Transverse colon (tissue), 4 donors: ENCODE measurements at regions not wholly inside any gene's neighbourhood (a gene's known extent, or its start where the extent isn't known, plus 50 kb on each side); places are given as distances from the start of the nearest gene placed in this dataset.

Source experiments
- CTCF ChIP-seq, 5 experiments: fragments of 200-600 bp in 3 of 5; fragments of 450-650 bp in 2 of 5; sonication (generic) in 3 of 5; IDR thresholded peaks; 1 replicate in 2 of 5; 2 replicates in 3 of 5; pipeline ENCODE4 v1.5.1; 2016 to 2017; ENCODE audit warnings: antibody characterized with exemption in 5 of 5, inconsistent platforms in 3 of 5, mild to moderate bottlenecking in 2 of 5, moderate library complexity in 1 of 5
- POLR2AphosphoS5 ChIP-seq, 3 donors: sonication (generic); formaldehyde crosslinking; IDR thresholded peaks; one replicate each; pipeline ENCODE4 v1.6.1; 2016; ENCODE audit warnings: antibody characterized with exemption in 3 of 3

GRCh38 chr10:124236136-124236535 is 142.7 kb upstream of the CHST15 start:
- TF ChIP-seq CTCF (IDR thresholded peaks at IDR 0.05), result no peak
- no peak for TF ChIP-seq POLR2AphosphoS5 (IDR thresholded peaks at IDR 0.05)
